HPDE6-E6E7 (cell line): ENCODE measurements at regions not wholly inside any gene's neighbourhood (a gene's known extent, or its start where the extent isn't known, plus 50 kb on each side); places are given as distances from the start of the nearest gene placed in this dataset.

ENCODE experiments used
- DNase-seq: peaks from one replicate; pipeline ENCODE4 v3.0.0; 2011; ENCODE audit warnings: missing footprints; ENCODE audit errors: extremely low spot score

- DNase-seq, result no peak
Measured at GRCh38 chr12:67909091-67909531, 80.1 kb upstream of the IFNG-AS1 start.

DNA sequence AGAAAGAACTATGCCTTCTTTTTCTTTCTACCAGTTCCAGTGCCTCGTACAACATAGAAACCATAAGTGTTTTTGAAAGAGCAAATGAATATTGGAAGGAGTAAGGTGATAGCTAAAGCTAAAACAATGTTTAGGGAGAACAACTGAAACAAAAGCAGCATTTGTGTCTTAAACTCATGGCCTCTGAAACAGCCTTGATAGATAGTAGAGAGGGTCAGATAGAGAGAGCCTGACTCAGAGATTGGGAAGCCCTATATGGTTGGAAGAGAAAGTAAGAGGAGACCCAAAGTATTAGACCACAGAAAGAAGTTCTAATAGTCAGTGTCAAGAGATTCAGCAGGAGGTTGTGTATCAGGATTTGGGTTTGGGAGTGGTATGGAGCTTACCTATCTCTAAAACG is 79.6 kb upstream of the IFNG-AS1 start:
- DNase-seq, result no peak

DNA sequence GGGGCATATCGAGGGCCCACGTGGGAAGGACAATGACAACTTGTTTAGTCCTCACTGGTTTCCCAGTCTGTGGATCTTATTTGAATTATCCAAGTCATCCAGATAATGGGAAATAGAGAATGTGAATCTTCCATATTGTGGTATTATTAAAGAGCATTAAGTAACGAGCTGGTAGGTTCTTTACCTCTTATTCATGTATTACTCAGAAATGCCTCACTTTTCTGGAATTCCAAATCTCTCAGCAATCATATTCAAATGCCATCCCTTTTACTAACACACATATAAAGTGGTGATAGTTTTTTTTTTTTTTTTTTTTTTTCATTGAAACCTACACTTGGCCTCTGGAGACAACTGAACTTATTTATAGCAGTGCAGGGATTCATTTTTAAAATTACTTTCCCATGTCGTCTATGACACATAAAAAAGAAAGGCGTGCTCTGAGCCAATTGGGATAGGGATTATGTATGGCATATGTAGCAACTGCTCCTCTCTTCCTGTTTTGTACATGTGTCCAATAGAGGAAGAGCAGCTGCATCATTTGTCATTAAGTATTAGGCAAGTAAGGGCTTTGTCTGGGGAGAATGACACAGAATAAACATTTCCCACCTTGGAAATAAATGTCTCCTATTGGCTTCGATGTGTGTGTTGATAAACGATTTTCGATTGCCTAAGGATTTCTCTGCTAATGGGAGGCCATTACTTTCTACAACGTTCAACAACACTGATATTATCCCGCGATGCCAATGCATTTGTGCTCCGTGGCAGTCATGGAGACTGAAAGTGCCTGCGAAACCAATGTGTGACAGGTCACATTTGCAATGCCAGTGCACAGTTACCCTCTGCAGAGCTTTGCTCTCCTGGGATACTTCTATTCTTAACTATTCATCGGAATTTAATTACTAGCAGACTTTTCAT is 78.6 kb upstream of the IFNG-AS1 start:
- DNase-seq, result peak; percentile 54

DNA sequence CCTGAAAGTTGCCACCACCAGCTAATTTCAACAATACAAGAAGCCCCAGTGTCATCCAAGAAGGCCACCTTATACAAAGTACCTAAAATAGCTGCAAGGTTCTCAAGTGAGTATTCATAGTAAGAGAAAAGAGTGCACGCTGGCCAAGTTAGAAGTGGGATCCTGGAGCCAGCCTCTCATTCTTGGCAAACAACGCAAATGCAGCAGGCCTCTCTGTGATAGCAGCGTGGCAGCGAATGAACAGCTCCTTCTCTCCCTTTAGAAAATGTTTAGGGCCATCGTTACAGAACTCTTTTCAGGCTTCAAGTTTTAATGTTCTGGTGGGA is 78.0 kb upstream of the IFNG-AS1 start:
- DNase-seq, result no peak

- no peak for DNase-seq
Measured at GRCh38 chr12:67911789-67912188, 77.5 kb upstream of the IFNG-AS1 start.

GRCh38 chr12:67915335-67915851 is 73.9 kb upstream of the IFNG-AS1 start:
- DNase-seq, result no peak

DNA sequence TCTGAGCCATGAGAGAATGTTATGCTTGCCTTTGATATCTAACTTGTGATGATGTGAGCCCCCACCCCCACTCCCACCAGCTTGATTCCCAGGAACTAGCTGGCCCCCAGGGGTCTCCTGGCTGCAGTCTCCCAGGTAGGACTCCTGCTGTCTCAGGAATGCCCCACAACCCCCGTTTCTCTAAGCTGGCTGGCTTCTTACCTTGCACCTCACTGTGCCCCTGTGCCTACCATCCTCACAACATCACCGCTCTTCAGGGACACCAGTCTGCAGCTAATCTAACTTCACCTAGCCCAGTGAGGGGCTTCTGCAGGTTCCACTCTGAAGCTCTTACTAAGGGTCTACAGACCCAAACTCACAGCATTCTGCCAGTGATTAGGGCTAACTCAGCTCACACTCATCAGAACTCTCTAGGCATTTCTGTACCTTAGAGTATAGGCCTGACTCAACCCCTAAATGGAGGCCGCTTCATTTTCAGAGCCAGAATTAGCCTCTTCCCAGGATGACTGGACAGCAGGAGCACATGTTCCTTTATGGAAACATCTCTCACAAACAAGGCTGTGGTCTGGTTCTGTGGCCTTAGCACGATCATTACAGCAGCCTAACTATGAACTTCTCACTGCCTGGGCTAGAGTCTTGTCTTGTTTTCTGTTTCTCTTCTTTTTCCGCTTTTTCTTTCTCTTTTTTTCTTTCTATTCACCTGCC is 72.8 kb upstream of the IFNG-AS1 start:
- DNase-seq, result no peak

GRCh38 chr12:67917811-67918210 is 71.4 kb upstream of the IFNG-AS1 start:
- no peak for DNase-seq

- no peak for DNase-seq
Measured at GRCh38 chr12:67918441-67918840, 70.8 kb upstream of the IFNG-AS1 start.

DNA sequence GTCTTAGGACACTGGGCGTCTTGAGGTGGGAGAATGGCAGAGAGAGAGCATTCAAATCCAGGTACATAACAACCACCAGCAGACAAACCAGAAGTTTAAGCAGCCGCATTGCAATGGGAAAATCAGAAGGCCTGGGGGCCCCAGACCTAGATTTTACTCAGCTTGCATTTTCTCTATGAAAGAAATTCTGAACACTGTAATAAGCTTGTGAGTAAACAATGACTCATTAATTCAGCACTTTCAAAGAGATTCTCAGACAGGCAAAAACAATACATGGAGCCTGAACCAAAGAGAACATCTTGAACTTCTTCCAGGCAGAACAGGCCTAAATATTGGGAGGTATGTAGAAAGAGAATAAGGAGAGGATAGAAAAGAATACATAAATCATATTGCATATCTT is 69.8 kb upstream of the IFNG-AS1 start:
- peak; percentile 60 for DNase-seq

DNA sequence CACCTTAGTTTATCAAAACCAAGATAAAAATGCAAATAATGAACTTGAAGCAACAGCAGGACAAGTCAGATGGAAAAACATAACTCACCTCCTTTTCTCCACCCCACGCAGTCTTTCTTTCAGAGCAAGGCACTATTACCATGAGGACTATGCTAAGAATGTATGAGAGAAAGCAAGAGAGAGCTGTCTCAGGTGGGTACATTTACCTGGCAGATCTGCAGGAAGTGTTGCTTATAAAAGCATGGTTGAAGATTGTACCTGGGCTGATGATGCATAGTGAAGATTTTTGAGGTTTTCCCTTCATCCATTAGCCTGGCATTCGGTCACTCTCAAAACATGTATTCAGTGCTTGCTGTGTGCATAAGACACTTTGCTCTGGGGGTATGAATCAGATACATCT is 68.8 kb upstream of the IFNG-AS1 start:
- DNase-seq, result peak; percentile 27

DNA sequence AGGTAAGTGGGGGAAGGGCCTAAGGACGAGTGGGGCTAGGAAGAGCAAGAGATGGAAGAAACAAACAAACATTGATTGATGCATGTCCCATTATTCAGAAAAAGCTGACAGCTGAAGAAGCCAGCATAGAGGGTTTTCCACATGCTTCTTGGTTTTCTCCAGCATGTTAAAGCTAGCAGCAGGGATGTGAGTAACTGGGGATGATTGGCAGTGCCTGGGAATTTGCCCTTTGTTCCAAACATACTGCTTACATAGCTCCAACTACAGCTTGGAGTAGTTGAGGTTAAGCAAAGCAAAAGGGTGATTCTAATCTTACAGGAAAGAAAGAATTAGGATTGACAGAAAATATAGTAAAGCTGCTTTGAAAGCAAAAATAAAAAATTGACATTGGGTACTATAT is 68.0 kb upstream of the IFNG-AS1 start:
- peak; percentile 20 for DNase-seq

DNA sequence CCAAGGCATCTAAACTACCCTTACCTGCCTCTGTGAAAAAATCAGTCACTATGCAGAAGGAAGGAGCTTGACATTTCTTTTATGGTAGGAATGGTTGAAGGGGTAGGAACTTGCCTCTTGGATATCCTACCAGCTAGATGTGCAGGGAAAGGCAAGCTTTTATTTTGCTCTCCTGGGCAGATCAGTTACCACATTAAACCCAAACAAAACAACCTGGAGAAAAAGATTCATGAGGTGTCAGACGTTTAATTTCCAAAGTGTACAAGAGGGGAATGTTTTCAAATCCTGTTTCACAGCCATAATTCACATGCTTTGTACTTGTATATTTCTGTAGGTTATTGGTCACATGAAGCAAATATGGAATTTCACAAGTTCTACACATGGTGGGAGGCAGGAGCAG is 67.0 kb upstream of the IFNG-AS1 start:
- DNase-seq, result no peak

DNA sequence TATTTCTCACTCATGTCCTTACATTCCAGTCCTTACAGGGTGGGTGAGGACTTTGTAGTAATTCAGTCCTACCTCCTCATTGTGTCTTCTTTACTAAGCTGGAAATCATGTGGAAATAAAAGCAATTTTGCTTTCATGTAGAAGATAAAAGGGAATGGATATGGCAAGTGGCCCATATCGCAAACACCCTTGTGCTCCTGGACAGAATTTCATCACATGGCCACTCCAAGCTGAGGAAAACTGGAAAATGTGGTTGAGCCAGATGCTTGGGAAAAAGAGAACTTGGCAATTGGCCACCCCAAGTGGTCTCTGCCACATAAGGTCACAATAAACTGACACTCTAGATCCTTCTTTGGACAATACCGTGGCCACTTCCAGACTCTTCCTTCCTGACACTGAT is 64.2 kb upstream of the IFNG-AS1 start:
- DNase-seq, result no peak

GRCh38 chr12:67925552-67925951 is 63.7 kb upstream of the IFNG-AS1 start:
- no peak for DNase-seq

GRCh38 chr12:67926063-67926462 is 63.2 kb upstream of the IFNG-AS1 start:
- no peak for DNase-seq

- no peak for DNase-seq
Measured at GRCh38 chr12:67927324-67927723, 61.9 kb upstream of the IFNG-AS1 start.

- no peak for DNase-seq
Measured at GRCh38 chr12:67927815-67928214, 61.4 kb upstream of the IFNG-AS1 start.

DNA sequence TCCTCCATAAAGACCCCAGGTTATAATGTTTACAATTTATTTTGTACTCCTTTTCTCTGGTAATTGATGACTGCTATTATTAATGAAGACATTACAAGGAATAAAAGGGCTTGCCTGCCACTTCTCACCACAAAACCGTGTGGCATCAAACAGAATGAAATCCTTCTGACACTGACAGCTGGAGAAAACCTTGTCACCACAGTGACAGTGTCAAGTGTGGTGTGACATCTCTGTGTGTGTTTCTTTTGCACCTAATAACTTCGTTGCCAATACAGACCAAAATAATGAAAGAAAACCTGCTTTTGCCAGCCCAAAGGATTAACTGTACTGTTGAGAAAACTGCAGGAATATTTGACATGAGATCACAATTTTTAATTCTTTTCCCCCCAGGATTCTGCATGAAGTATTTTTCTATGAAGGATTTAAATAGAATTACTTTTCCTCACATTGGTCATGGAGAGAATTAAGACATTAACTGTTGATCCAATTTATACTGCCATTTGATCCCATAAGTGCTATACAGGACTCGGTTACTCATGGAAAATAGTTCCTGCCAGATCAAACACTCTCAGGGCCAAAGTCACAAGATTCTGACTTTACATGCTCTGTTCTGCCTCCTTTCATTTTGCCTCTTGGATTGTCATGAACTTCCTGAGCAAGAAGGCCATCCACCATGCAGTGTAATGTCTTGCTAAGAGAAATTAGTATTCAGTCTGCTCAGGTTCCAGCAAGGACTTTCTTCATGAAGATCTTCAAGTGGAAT is 60.4 kb upstream of the IFNG-AS1 start:
- DNase-seq, result no peak

GRCh38 chr12:67929384-67929772 is 59.9 kb upstream of the IFNG-AS1 start:
- DNase-seq, result no peak

DNA sequence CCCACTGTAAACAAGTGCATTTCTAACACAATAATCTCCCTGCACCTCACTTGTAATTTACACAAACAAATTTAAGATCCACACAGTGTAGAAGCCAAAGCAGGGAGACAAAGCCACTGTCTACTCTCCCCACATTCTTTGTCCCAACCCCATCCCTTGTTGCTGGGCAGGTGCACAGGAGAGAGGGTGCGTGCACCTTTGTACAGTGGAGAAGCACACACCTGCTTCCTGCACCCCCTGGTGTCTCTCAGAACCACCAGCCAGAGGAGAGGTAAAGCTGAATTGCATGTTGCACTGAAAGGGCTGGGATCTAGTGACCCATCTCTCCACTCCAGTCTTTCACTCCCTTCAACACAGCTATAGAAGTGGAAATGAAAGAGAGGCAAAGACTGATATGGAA is 51.4 kb upstream of the IFNG-AS1 start:
- DNase-seq, result no peak
